ENCODE measurements at regions not wholly inside any gene's neighbourhood (a gene's known extent, or its start where the extent isn't known, plus 50 kb on each side); places are given as distances from the start of the nearest gene placed in this dataset.
A peak's percentile ranks its signal among the peaks of the same experiment; 100 is the strongest.

- Histone ChIP-seq H3K27ac (ENCODE audit: low read depth, low read length) (no peak overlapping the region), H3K27me3 (ENCODE audit: insufficient read depth, low read length) (no peaks in the 10 kb centered on the region), H3K4me2 (ENCODE audit: low read length) (peak overlapping the region; percentile 14), H3K9me3 (ENCODE audit: insufficient read depth, low read depth, low read length) (peaks cover 6% of the 10 kb centered on the region), H3K79me2 (ENCODE audit: insufficient read depth, low read length) (no peaks in the 10 kb centered on the region), H2AFZ (ENCODE audit: low read depth, low read length) (no peak overlapping the region), H3K9ac (ENCODE audit: low read length) (no peak overlapping the region), H3K4me3 (ENCODE audit: insufficient read depth, low read depth, low read length) (no peak overlapping the region), H4K20me1 (ENCODE audit: insufficient read depth, low read length) (no peaks in the 10 kb centered on the region), H3K4me1 (ENCODE audit: insufficient read depth, low read length) (peaks cover 6% of the 10 kb centered on the region), H3K36me3 (ENCODE audit: insufficient read depth, low read length) (no peaks in the 10 kb centered on the region)
- Mint-ChIP-seq H3K4me1 (ENCODE audit: low read depth, unreplicated experiment) (peaks cover 7% of the 10 kb centered on the region), H3K9me3 (ENCODE audit: unreplicated experiment) (peaks cover 2% of the 10 kb centered on the region), H3K4me3 (ENCODE audit: unreplicated experiment) (no peak overlapping the region), H3K36me3 (ENCODE audit: low read depth, unreplicated experiment) (peaks cover 2% of the 10 kb centered on the region), H3K27me3 (ENCODE audit: low read depth, unreplicated experiment) (no peaks in the 10 kb centered on the region), H3K27ac (ENCODE audit: unreplicated experiment) (peak overlapping the region; percentile 18)
- DNase-seq (ENCODE audit: low read depth) (peak; percentile 40), FAIRE-seq (no peak)
- TF ChIP-seq CTCF (IDR thresholded peaks at IDR 0.05; ENCODE audit: insufficient read depth, low read depth, low read length) (no peak), EZH2 (IDR thresholded peaks at IDR 0.05; ENCODE audit: insufficient read depth, low read length) (no peak)
Observed at GRCh38 chr22:26751217-26751616, 93.8 kb downstream of the MIAT start.

GRCh38 chr22:26753125-26753862 lies 95.9 kb downstream of the MIAT start:
- Histone ChIP-seq H3K36me3 (ENCODE audit: insufficient read depth, low read length) (no peaks in the 10 kb centered on the region), H3K9ac (ENCODE audit: low read length) (no peak overlapping the region), H3K27me3 (ENCODE audit: insufficient read depth, low read length) (no peaks in the 10 kb centered on the region), H3K79me2 (ENCODE audit: insufficient read depth, low read length) (no peaks in the 10 kb centered on the region), H3K4me3 (ENCODE audit: insufficient read depth, low read depth, low read length) (no peak overlapping the region), H4K20me1 (ENCODE audit: insufficient read depth, low read length) (no peaks in the 10 kb centered on the region), H3K27ac (ENCODE audit: low read depth, low read length) (no peak overlapping the region), H3K4me1 (ENCODE audit: insufficient read depth, low read length) (peaks cover 6% of the 10 kb centered on the region), H3K9me3 (ENCODE audit: insufficient read depth, low read depth, low read length) (peaks cover 9% of the 10 kb centered on the region), H3K4me2 (ENCODE audit: low read length) (no peak overlapping the region), H2AFZ (ENCODE audit: low read depth, low read length) (no peak overlapping the region)
- peaks cover 10% of the 10 kb centered on the region for H3K9me3 Mint-ChIP-seq (ENCODE audit: unreplicated experiment)
- no peak overlapping the region for H3K4me3 Mint-ChIP-seq (ENCODE audit: unreplicated experiment)
- H3K27me3 Mint-ChIP-seq (ENCODE audit: low read depth, unreplicated experiment), result no peaks in the 10 kb centered on the region
- peaks cover 9% of the 10 kb centered on the region for H3K4me1 Mint-ChIP-seq (ENCODE audit: low read depth, unreplicated experiment)
- DNase-seq (ENCODE audit: low read depth) (no peak), FAIRE-seq (no peak)
- TF ChIP-seq CTCF (IDR thresholded peaks at IDR 0.05; ENCODE audit: insufficient read depth, low read depth, low read length) (no peak), EZH2 (IDR thresholded peaks at IDR 0.05; ENCODE audit: insufficient read depth, low read length) (no peak)
- H3K36me3 Mint-ChIP-seq (ENCODE audit: low read depth, unreplicated experiment), result peaks cover 6% of the 10 kb centered on the region
- H3K27ac Mint-ChIP-seq (ENCODE audit: unreplicated experiment), result no peak overlapping the region

GRCh38 chr22:26756675-26757293 lies 99.4 kb downstream of the MIAT start:
- Mint-ChIP-seq H3K36me3 (ENCODE audit: low read depth, unreplicated experiment) (peaks cover 6% of the 10 kb centered on the region), H3K4me3 (ENCODE audit: unreplicated experiment) (no peak overlapping the region), H3K9me3 (ENCODE audit: unreplicated experiment) (peaks cover 12% of the 10 kb centered on the region), H3K27ac (ENCODE audit: unreplicated experiment) (peak overlapping the region; percentile 18), H3K27me3 (ENCODE audit: low read depth, unreplicated experiment) (no peaks in the 10 kb centered on the region), H3K4me1 (ENCODE audit: low read depth, unreplicated experiment) (peaks cover 5% of the 10 kb centered on the region)
- DNase-seq (ENCODE audit: low read depth), result peak; percentile 82
- peak overlapping the region; percentile 78 for H2AFZ ChIP-seq (ENCODE audit: low read depth, low read length)
- H3K4me2 ChIP-seq (ENCODE audit: low read length), result peak overlapping the region; percentile 71
- no peaks in the 10 kb centered on the region for H3K27me3 ChIP-seq (ENCODE audit: insufficient read depth, low read length)
- TF ChIP-seq CTCF (IDR thresholded peaks at IDR 0.05; ENCODE audit: insufficient read depth, low read depth, low read length), result peak; percentile 57
- no peak for TF ChIP-seq EZH2 (IDR thresholded peaks at IDR 0.05; ENCODE audit: insufficient read depth, low read length)
- H3K79me2 ChIP-seq (ENCODE audit: insufficient read depth, low read length), result no peaks in the 10 kb centered on the region
- H3K9me3 ChIP-seq (ENCODE audit: insufficient read depth, low read depth, low read length), result peaks cover 9% of the 10 kb centered on the region
- FAIRE-seq, result no peak
- H3K9ac ChIP-seq (ENCODE audit: low read length), result peak overlapping the region; percentile 58
- no peaks in the 10 kb centered on the region for H3K4me1 ChIP-seq (ENCODE audit: insufficient read depth, low read length)
- H3K27ac ChIP-seq (ENCODE audit: low read depth, low read length), result peak overlapping the region; percentile 48
- H3K4me3 ChIP-seq (ENCODE audit: insufficient read depth, low read depth, low read length), result no peak overlapping the region
- H4K20me1 ChIP-seq (ENCODE audit: insufficient read depth, low read length), result no peaks in the 10 kb centered on the region
- H3K36me3 ChIP-seq (ENCODE audit: insufficient read depth, low read length), result no peaks in the 10 kb centered on the region

Measured in astrocyte (in vitro differentiated cells and primary cell).